Keratinocyte (primary cell): ENCODE measurements at regions not wholly inside any gene's neighbourhood (a gene's known extent, or its start where the extent isn't known, plus 50 kb on each side); places are given as distances from the start of the nearest gene placed in this dataset.

Experiments
- DNase-seq: peaks from one replicate; pipeline ENCODE4 v3.0.0-alpha.2; 2011; ENCODE audit warnings: low read depth, missing footprints, low spot score
- FAIRE-seq: peaks from 2 replicates; lab custom pipeline; 2011; peaks lifted over from hg19 to GRCh38; lab: Jason Lieb, UNC
- H2AFZ ChIP-seq: 2 replicates; pipeline ENCODE4 v1.6.0; 2012; ENCODE audit warnings: low read length, control low read depth, inconsistent platforms; ENCODE audit not compliant: control insufficient read depth
- H3K27ac ChIP-seq: 2 replicates; pipeline ENCODE4 v1.5.1; 2011; ENCODE audit warnings: low read length; ENCODE audit not compliant: control insufficient read depth, insufficient read depth
- H3K27me3 ChIP-seq: 3 replicates; pipeline ENCODE4 v1.6.0; 2011; ENCODE audit warnings: low read length; ENCODE audit not compliant: control insufficient read depth, insufficient read depth; ENCODE audit errors: extremely low read depth
- H3K36me3 ChIP-seq, 2 experiments: 2 replicates in 1 of 2; 3 replicates in 1 of 2; pipeline ENCODE4 v1.5.1; 2011; ENCODE audit warnings: low read length in 2 of 2, mild to moderate bottlenecking in 1 of 2; ENCODE audit not compliant: control insufficient read depth in 2 of 2, insufficient read depth in 2 of 2; ENCODE audit errors: extremely low read depth in 1 of 2
- H3K4me1 ChIP-seq: 3 replicates; pipeline ENCODE4 v1.5.1; 2011; ENCODE audit warnings: low read length; ENCODE audit not compliant: control insufficient read depth, insufficient read depth; ENCODE audit errors: extremely low read depth
- H3K4me2 ChIP-seq: 3 replicates; pipeline ENCODE4 v1.6.0; 2011; ENCODE audit warnings: low read depth, low read length; ENCODE audit not compliant: control insufficient read depth, insufficient read depth; ENCODE audit errors: extremely low read depth
- H3K4me3 ChIP-seq, 3 experiments: fragments of 200-600 bp in 1 of 3; sonication (generic) in 1 of 3; 2 replicates in 2 of 3; 3 replicates in 1 of 3; pipeline ENCODE4 v1.5.1; 2011 to 2016; ENCODE audit warnings: low read length in 3 of 3, mild to moderate bottlenecking in 3 of 3, control low read depth in 2 of 3, inconsistent platforms in 1 of 3, low read depth in 1 of 3, mixed read lengths in 1 of 3, mixed run types in 1 of 3, moderate library complexity in 1 of 3; ENCODE audit not compliant: control insufficient read depth in 2 of 3, insufficient read depth in 2 of 3; ENCODE audit errors: extremely low read depth in 1 of 3
- H3K79me2 ChIP-seq: 2 replicates; pipeline ENCODE4 v1.6.0; 2012; ENCODE audit warnings: low read length; ENCODE audit not compliant: control insufficient read depth, insufficient read depth
- H3K9ac ChIP-seq: 3 replicates; pipeline ENCODE4 v1.6.0; 2011; ENCODE audit warnings: low read length; ENCODE audit not compliant: control insufficient read depth, insufficient read depth; ENCODE audit errors: extremely low read depth
- H3K9me1 ChIP-seq: 3 replicates; pipeline ENCODE4 v1.6.0; 2011; ENCODE audit warnings: low read length; ENCODE audit not compliant: control insufficient read depth, insufficient read depth; ENCODE audit errors: extremely low read depth
- H3K9me3 ChIP-seq: 2 replicates; pipeline ENCODE4 v1.5.1; 2012; ENCODE audit warnings: low read depth, low read length; ENCODE audit not compliant: control insufficient read depth
- H4K20me1 ChIP-seq: 3 replicates; pipeline ENCODE4 v1.6.0; 2011; ENCODE audit warnings: low read length; ENCODE audit not compliant: control insufficient read depth, insufficient read depth; ENCODE audit errors: extremely low read depth
- EZH2 ChIP-seq: IDR thresholded peaks from one replicate; pipeline ENCODE4 v1.6.1; 2012; ENCODE audit warnings: inconsistent platforms, mild to moderate bottlenecking, low read length, moderate library complexity
- dilution Hi-C: fragments of 300-500 bp; cut with MboI; formaldehyde crosslinking; loops from one replicate; pipeline ENCODE4 v1.7.0; 2020; ENCODE audit warnings: low sequenced_read_pairs; ENCODE audit not compliant: extremely low pct_ligation_motif_present
- TF ChIP-seq, protein P1 (sequence below), 3 experiments: IDR thresholded peaks in 1 of 3; conservative IDR thresholded peaks in 1 of 3; optimal IDR thresholded peaks in 1 of 3; 2 replicates in 2 of 3; 3 replicates in 1 of 3; pipeline versions ENCODE3 to v1.5.1; 2011; ENCODE audit warnings: low read length in 3 of 3, mild to moderate bottlenecking in 3 of 3, moderate library complexity in 2 of 3, control low read depth in 1 of 3, inconsistent platforms in 1 of 3; ENCODE audit not compliant: insufficient read depth in 2 of 3; ENCODE audit errors: extremely low read depth in 1 of 3

GRCh38 chr12:69062621-69063237, 129.8 kb upstream of the CPM start:
- Histone ChIP-seq H3K4me3 (no peak overlapping the region), H3K4me1 (peaks cover 15% of the 10 kb centered on the region), H3K27ac (no peak overlapping the region), H3K79me2 (no peaks in the 10 kb centered on the region), H2AFZ (peak overlapping the region; percentile 15), H3K36me3 (no peaks in the 10 kb centered on the region), H3K9me3 (no peaks in the 10 kb centered on the region), H3K9me1 (no peaks in the 10 kb centered on the region), H3K4me2 (no peak overlapping the region), H3K9ac (no peak overlapping the region), H3K27me3 (no peaks in the 10 kb centered on the region), H4K20me1 (no peaks in the 10 kb centered on the region)
- FAIRE-seq (no peak), DNase-seq (no peak)
- dilution Hi-C loops = no loop called here
- TF ChIP-seq, protein P1, sequence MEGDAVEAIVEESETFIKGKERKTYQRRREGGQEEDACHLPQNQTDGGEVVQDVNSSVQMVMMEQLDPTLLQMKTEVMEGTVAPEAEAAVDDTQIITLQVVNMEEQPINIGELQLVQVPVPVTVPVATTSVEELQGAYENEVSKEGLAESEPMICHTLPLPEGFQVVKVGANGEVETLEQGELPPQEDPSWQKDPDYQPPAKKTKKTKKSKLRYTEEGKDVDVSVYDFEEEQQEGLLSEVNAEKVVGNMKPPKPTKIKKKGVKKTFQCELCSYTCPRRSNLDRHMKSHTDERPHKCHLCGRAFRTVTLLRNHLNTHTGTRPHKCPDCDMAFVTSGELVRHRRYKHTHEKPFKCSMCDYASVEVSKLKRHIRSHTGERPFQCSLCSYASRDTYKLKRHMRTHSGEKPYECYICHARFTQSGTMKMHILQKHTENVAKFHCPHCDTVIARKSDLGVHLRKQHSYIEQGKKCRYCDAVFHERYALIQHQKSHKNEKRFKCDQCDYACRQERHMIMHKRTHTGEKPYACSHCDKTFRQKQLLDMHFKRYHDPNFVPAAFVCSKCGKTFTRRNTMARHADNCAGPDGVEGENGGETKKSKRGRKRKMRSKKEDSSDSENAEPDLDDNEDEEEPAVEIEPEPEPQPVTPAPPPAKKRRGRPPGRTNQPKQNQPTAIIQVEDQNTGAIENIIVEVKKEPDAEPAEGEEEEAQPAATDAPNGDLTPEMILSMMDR (optimal IDR thresholded peaks at IDR 0.05 in 1 of 3, IDR thresholded peaks at IDR 0.05 in 1 of 3, conservative IDR thresholded peaks at IDR 0.05 in 1 of 3; ENCODE audit: extremely low read depth in 1 of 3, insufficient read depth in 2 of 3, low read length in 3 of 3) = no peak
- TF ChIP-seq EZH2 = no peak

DNA sequence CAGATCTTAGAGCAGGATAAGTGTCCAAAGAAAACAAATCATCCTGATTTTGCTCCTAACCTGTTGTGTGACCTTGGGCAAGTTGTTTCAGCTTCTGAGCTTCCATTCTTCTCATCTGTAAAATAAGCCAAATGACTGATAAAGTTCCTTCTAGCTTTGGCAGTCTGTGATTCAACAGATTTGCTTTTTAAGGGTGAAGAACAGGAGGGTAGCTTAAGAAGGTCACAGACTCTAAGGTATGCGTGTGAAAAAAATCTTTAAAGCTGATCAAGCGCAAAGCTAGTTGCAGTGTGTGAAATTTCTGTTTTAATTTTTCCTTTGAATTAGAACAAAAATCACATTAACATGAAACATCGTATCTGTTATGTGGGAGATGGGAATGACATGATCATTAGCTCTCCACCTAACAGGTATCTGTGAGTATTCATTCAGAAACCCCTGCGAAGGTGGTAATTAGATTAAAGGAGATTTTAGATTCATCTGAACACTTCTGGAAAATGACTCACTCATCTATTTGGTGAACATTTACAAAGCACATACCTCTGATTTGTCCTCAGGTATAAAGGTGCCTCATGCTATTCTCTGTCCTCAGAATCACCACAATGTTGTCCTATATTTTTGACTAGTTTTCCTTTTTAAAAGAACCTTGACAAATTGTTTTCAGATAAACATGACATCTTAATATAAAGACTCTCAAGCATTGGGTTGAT, 131.9 kb upstream of the CPM start:
- no peaks in the 10 kb centered on the region for H4K20me1 ChIP-seq
- H3K27ac ChIP-seq = no peak overlapping the region
- H3K79me2 ChIP-seq = no peaks in the 10 kb centered on the region
- H3K9me1 ChIP-seq = no peaks in the 10 kb centered on the region
- no peaks in the 10 kb centered on the region for H3K27me3 ChIP-seq
- H3K9me3 ChIP-seq = no peaks in the 10 kb centered on the region
- DNase-seq = no peak
- no peak overlapping the region for H3K4me3 ChIP-seq
- H2AFZ ChIP-seq = no peak overlapping the region
- no peaks in the 10 kb centered on the region for H3K36me3 ChIP-seq
- no peak for TF ChIP-seq EZH2
- TF ChIP-seq, protein P1 (optimal IDR thresholded peaks at IDR 0.05 in 1 of 3, IDR thresholded peaks at IDR 0.05 in 1 of 3, conservative IDR thresholded peaks at IDR 0.05 in 1 of 3; ENCODE audit: extremely low read depth in 1 of 3, insufficient read depth in 2 of 3, low read length in 3 of 3) = no peak
- peaks cover 19% of the 10 kb centered on the region for H3K4me1 ChIP-seq
- H3K4me2 ChIP-seq = no peak overlapping the region
- no peak overlapping the region for H3K9ac ChIP-seq
- FAIRE-seq = no peak
- dilution Hi-C loops = no loop called here
